Spleen (tissue), 7 donors: ENCODE measurements at regions not wholly inside any gene's neighbourhood (a gene's known extent, or its start where the extent isn't known, plus 50 kb on each side); places are given as distances from the start of the nearest gene placed in this dataset.

Source experiments
- CTCF ChIP-seq, 11 experiments: fragments of 200-600 bp in 7 of 11; fragments of 450-650 bp in 4 of 11; sonication (generic) in 4 of 11; IDR thresholded peaks in 8 of 11; conservative IDR thresholded peaks in 3 of 11; 1 replicate in 7 of 11; 2 replicates in 4 of 11; pipeline versions ENCODE4 v1.4.0 to v1.8.0; 2016 to 2021; ENCODE audit warnings: antibody characterized with exemption in 11 of 11, inconsistent platforms in 4 of 11, mild to moderate bottlenecking in 1 of 11
- POLR2AphosphoS5 ChIP-seq, 3 donors: sonication (generic); formaldehyde crosslinking; IDR thresholded peaks; one replicate each; pipeline ENCODE4 v1.5.1; 2017; ENCODE audit warnings: antibody characterized with exemption in 3 of 3
- donor health status: DM: no; HTN: no; CAD: no; lungs with moderate emphysema.
- donor health status: DM: no; HTN: no; CAD: no.
- donor health status: DM: no; HTN: no; CAD: no.

GRCh38 chr2:60116161-60116875, 437.1 kb downstream of the BCL11A start:
- no peak for TF ChIP-seq CTCF (IDR thresholded peaks at IDR 0.05 in 8 of 11, conservative IDR thresholded peaks at IDR 0.05 in 3 of 11)
- no peak for TF ChIP-seq POLR2AphosphoS5 (IDR thresholded peaks at IDR 0.05)
